LNCAP (cell line): ENCODE measurements at regions not wholly inside any gene's neighbourhood (a gene's known extent, or its start where the extent isn't known, plus 50 kb on each side); places are given as distances from the start of the nearest gene placed in this dataset.

ENCODE experiments used
- TF ChIP-seq, protein P1 (sequence below): fragments of 450-650 bp; IDR thresholded peaks from 2 replicates; pipeline ENCODE4 v1.5.1; 2017; ENCODE audit warnings: mild to moderate bottlenecking

DNA sequence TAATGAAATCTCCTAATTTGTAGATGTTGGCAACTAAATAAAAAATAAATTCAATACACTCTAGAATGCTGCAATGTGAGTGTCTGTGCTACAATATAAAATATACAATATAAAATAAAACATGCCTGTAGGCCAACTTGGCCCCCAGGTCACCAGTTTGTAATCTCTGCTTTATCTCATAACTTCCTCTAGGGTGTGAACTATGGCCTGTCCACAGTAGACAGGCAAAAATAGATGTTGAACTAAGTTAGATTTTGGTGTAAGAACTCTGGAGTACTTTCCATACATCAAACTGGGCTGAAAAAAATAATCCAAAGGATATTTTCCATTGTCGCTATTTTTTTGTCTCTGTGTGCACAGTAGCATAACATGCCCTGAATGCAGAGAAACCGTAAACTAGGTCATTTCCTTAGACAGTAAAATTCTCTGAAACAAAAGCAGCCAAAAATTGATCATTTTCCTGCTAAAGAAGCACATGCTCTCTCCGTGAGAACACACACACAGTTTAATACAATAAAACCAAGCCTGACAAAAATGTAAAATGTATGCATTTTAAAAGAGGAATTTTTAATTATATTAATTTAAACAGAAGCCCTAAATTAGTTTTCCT lies 98.5 kb upstream of the ZFP64 start:
- TF ChIP-seq, protein P1, sequence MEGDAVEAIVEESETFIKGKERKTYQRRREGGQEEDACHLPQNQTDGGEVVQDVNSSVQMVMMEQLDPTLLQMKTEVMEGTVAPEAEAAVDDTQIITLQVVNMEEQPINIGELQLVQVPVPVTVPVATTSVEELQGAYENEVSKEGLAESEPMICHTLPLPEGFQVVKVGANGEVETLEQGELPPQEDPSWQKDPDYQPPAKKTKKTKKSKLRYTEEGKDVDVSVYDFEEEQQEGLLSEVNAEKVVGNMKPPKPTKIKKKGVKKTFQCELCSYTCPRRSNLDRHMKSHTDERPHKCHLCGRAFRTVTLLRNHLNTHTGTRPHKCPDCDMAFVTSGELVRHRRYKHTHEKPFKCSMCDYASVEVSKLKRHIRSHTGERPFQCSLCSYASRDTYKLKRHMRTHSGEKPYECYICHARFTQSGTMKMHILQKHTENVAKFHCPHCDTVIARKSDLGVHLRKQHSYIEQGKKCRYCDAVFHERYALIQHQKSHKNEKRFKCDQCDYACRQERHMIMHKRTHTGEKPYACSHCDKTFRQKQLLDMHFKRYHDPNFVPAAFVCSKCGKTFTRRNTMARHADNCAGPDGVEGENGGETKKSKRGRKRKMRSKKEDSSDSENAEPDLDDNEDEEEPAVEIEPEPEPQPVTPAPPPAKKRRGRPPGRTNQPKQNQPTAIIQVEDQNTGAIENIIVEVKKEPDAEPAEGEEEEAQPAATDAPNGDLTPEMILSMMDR, result no peak

- TF ChIP-seq, protein P1, result no peak
Observed at GRCh38 chr20:52280407-52280806, 88.8 kb upstream of the ZFP64 start.

DNA sequence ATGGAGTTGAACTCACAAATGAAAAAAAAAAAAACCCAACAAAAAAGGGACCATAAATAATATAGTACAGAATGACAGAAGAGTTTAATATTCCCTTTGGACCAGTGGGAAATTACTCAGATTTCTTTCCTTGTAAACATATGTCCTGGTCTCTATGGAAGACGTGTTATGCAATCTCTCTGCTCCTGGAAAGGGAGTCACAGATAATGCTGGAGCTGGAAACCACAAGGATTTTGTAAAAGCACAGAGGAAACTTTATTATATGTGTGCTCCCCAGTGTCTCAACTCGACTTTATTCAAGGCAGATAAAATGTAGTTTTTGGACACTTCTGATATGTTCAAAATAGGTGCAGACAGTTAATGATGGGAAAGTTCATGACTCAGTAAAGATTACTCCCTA lies 88.1 kb upstream of the ZFP64 start:
- TF ChIP-seq, protein P1, result no peak

DNA sequence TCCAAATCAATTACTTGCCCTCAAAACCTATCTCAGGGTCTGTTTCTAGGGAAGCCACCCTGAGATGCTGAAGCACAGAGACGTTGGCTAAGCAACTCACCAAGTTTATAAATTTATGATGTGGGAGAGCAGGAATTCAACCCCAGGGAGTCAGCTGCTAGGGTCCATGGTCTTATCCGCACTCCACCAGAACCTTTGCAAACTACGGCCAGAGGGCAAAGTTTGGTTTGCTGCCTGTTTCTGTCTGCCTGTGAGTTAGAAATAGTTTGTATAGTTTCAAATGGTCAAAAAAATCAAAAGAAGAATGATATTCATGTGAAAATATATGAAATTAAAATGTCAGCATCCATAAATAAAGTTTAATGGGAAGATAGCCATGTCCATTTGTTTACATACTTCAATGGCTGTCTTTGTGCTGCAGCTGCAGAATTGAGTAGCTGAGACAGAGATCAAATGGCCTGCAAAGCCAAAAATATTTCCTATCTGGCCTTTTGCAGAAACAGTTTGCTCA lies 83.7 kb upstream of the ZFP64 start:
- TF ChIP-seq, protein P1, result no peak

GRCh38 chr20:52270696-52271095 lies 79.1 kb upstream of the ZFP64 start:
- TF ChIP-seq, protein P1, result no peak

GRCh38 chr20:52270001-52270606 lies 78.5 kb upstream of the ZFP64 start:
- TF ChIP-seq, protein P1, result no peak

GRCh38 chr20:52269321-52269720 lies 77.7 kb upstream of the ZFP64 start:
- TF ChIP-seq, protein P1, result no peak
